Adrenal gland (tissue), 5 donors: ENCODE measurements at regions not wholly inside any gene's neighbourhood (a gene's known extent, or its start where the extent isn't known, plus 50 kb on each side); places are given as distances from the start of the nearest gene placed in this dataset.

ENCODE experiments used
- CTCF ChIP-seq, 6 experiments: fragments of 450-650 bp in 4 of 6; fragments of 200-600 bp in 2 of 6; sonication (generic) in 1 of 6; IDR thresholded peaks; 1 replicate in 5 of 6; 2 replicates in 1 of 6; pipeline versions ENCODE4 v1.5.1 to v1.8.0; 2016 to 2021; ENCODE audit warnings: antibody characterized with exemption in 6 of 6, mild to moderate bottlenecking in 2 of 6, moderate library complexity in 1 of 6
- POLR2A ChIP-seq, 2 donors: fragments of 450-650 bp; IDR thresholded peaks; one replicate each; pipeline ENCODE4 v1.6.1; 2017; ENCODE audit warnings: antibody characterized with exemption in 2 of 2, mild to moderate bottlenecking in 2 of 2, moderate library complexity in 1 of 2
- donor health status: DM: no; HTN: no; CAD: no.

DNA sequence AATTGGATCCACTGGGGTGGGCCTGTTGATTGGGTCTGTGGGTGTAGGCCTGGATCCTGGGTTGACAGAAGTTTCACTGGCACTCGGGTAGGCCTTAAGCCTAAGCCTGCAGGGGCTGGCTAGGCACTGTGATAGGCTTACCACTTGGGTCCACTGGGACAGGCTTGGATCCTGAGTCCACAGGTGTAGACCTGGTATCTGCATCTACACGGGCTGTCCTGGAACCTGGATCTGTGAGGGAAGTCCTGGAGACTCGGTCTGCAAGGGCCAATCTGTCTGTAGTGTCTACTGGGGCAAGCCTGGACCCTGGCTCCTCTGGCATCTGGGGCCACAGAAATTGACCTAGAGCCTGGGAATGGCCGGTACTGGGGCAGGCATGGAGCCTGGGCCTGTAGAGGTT is 219.0 kb upstream of the NRG3 start:
- TF ChIP-seq CTCF (IDR thresholded peaks at IDR 0.05), result no peak
- no peak for TF ChIP-seq POLR2A (IDR thresholded peaks at IDR 0.05)
